GM21529 (cell line): ENCODE measurements at regions not wholly inside any gene's neighbourhood (a gene's known extent, or its start where the extent isn't known, plus 50 kb on each side); places are given as distances from the start of the nearest gene placed in this dataset.
"Not testable (repeated sequence)": the region's sequence is repeated elsewhere in the genome, so short reads cannot be mapped to it uniquely, and the experiment has no call there.

Experiments
- ATAC-seq: cut with Tn5 transposase; IDR thresholded peaks from one replicate; pipeline ENCODE4 v1.9.1; 2021; ENCODE audit not compliant: unreplicated experiment

GRCh38 chr16:60703096-60703495 is 1333.1 kb downstream of the CDH8 start:
- ATAC-seq, result no peak

- ATAC-seq, result no peak
Observed at GRCh38 chr16:60686824-60687223, 1349.4 kb downstream of the CDH8 start.

- ATAC-seq, result no peak
Observed at GRCh38 chr16:60684002-60684401, 1352.2 kb downstream of the CDH8 start.

GRCh38 chr16:60682219-60682618 is 1354.0 kb downstream of the CDH8 start:
- no peak for ATAC-seq

GRCh38 chr16:60681043-60681442 is 1355.2 kb downstream of the CDH8 start:
- no peak for ATAC-seq

- ATAC-seq, result no peak
Observed at GRCh38 chr16:60675022-60675421, 1361.2 kb downstream of the CDH8 start.

- no peak for ATAC-seq
Observed at GRCh38 chr16:60674241-60674640, 1362.0 kb downstream of the CDH8 start.

GRCh38 chr16:60655514-60656153 is 1380.6 kb downstream of the CDH8 start:
- ATAC-seq, result no peak

GRCh38 chr16:60651346-60651745 is 1384.9 kb downstream of the CDH8 start:
- ATAC-seq, result no peak

- ATAC-seq, result no peak
Observed at GRCh38 chr16:60648290-60648689, 1387.9 kb downstream of the CDH8 start.

GRCh38 chr16:60647388-60647787 is 1388.8 kb downstream of the CDH8 start:
- not testable (repeated sequence) for ATAC-seq

- no peak for ATAC-seq
Observed at GRCh38 chr16:60646631-60647030, 1389.6 kb downstream of the CDH8 start.

GRCh38 chr16:60645541-60645940 is 1390.7 kb downstream of the CDH8 start:
- no peak for ATAC-seq

- no peak for ATAC-seq
Observed at GRCh38 chr16:60642956-60643355, 1393.3 kb downstream of the CDH8 start.

- no peak for ATAC-seq
Observed at GRCh38 chr16:60641067-60641665, 1395.1 kb downstream of the CDH8 start.

- ATAC-seq, result no peak
Observed at GRCh38 chr16:60640038-60640437, 1396.2 kb downstream of the CDH8 start.

- ATAC-seq, result not testable (repeated sequence)
Observed at GRCh38 chr16:60636636-60637035, 1399.6 kb downstream of the CDH8 start.

GRCh38 chr16:60636117-60636516 is 1400.1 kb downstream of the CDH8 start:
- no peak for ATAC-seq

- ATAC-seq, result no peak
Observed at GRCh38 chr16:60635548-60635947, 1400.7 kb downstream of the CDH8 start.

GRCh38 chr16:60611844-60612243 is 1424.4 kb downstream of the CDH8 start:
- no peak for ATAC-seq

GRCh38 chr16:60608971-60609370 is 1427.3 kb downstream of the CDH8 start:
- no peak for ATAC-seq

GRCh38 chr16:60605652-60606051 is 1430.6 kb downstream of the CDH8 start:
- not testable (repeated sequence) for ATAC-seq

- ATAC-seq, result no peak
Observed at GRCh38 chr16:60605176-60605575, 1431.1 kb downstream of the CDH8 start.
